ENCODE measurements at regions not wholly inside any gene's neighbourhood (a gene's known extent, or its start where the extent isn't known, plus 50 kb on each side); places are given as distances from the start of the nearest gene placed in this dataset.
"Not testable (repeated sequence)": the region's sequence is repeated elsewhere in the genome, so short reads cannot be mapped to it uniquely, and the experiment has no call there.

- peak; percentile 44 for DNase-seq (ENCODE audit: low read depth)
Observed at GRCh38 chr1:120357046-120357445, 57.8 kb upstream of the NBPF8 start.

DNA sequence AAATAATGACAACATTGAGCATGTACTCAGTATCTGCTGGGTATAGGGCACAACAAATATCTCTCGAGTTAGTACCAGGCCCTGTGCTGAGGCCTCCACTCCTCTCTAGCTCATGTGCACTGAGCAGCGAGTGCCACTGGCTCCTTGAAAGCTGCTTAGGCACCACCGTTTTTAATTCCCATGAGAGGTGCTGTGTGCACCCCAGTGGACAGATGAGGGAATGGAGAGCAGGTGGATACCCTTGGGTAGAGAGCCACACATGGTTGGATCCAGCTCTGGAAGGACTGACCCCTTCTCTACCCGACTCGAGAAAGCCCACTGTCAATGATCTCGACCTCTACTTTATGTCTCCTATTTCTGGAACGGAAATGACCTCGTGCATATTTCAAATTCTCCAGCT is 58.7 kb upstream of the NBPF8 start:
- peak; percentile 42 for DNase-seq (ENCODE audit: low read depth)

GRCh38 chr1:120354618-120355184 is 60.1 kb upstream of the NBPF8 start:
- DNase-seq (ENCODE audit: low read depth): peak; percentile 78

GRCh38 chr1:120342231-120343073 is 72.4 kb upstream of the NBPF8 start:
- not testable (repeated sequence) for DNase-seq (ENCODE audit: low read depth)

- DNase-seq (ENCODE audit: low read depth): not testable (repeated sequence)
Observed at GRCh38 chr1:120341756-120342155, 73.1 kb upstream of the NBPF8 start.

DNA sequence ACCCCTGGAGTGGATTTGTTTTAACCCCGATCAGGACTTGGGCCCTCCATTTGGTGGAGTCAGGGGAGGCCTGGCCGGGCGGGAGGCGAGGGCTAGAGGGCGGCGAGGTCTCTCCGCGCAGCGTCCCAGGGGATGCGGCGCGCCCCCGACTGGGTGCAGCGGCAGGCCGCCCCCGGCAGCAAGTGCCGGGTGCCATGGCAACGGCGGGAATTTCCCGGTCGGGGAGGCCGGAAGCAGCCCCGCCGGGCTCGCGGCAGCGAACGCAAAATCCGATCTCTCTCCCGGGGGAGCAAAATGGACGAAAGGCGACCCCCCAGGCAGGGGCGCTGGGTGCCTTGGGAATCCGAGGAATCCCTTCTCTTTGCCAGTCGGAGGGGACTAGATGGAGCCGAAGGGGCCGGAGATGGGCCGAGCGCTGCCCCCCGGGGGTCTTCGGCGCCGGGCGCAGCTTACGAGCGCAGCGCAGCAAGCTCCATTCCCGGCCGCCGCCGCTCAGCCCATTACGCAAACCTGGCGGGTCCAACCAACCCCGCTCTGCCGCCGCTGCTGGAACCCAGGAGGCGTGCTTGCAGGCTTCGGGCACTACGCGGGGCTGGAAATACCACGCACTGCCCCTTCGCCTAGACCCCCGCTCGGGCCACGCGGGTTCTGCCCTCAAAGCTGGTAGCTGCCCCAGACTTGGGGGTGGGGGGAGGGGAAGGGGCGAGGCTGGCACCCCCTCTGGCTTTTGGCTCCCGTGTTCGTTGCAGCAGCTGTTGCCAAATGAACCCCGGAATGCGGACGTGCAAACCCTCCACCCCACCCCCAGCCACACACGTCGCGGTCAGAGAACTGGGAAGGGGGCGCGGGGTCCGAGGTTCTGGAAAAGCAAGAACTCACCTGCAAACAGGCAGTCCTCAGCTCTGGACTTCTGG is 73.7 kb upstream of the NBPF8 start:
- DNase-seq (ENCODE audit: low read depth): not testable (repeated sequence)

DNA sequence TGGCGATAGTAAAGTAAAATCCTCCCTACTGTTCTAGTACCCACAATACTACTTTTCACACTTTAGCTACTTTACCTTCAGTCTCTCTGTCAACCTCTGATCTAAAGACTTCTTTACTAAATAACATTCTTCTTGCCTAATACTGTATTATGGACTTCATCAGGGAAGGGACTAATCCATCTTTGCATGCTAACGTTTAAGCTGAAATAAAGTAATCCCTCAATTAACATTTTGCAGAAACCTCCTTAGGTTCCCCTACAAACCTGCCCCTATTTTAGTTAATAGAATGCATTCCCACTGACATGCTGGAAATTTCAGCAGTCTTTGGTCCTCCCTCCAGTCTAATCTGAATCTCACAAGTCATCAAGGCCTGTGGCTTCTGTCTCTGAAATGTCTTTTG is 99.1 kb upstream of the NBPF8 start:
- DNase-seq (ENCODE audit: low read depth): not testable (repeated sequence)

DNA sequence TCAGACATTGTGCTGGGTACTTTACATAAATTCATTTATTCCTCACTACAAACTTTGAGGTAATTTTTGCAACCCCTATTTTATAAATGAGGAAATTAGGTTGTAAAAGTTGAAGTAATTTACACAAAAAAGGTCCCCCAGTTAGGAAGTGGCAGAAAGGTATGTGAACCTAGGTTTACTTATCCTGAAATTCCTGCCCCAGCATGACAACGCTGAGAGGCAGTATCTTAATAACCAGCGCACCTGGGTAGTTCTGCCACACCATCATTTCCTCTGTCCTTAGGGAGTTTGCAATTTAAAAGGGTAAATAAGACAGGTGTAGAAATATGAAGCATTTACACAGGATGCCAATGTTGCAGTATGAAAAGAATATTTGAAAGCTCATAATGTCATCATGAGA is 102.9 kb upstream of the NBPF8 start:
- not testable (repeated sequence) for DNase-seq (ENCODE audit: low read depth)

DNA sequence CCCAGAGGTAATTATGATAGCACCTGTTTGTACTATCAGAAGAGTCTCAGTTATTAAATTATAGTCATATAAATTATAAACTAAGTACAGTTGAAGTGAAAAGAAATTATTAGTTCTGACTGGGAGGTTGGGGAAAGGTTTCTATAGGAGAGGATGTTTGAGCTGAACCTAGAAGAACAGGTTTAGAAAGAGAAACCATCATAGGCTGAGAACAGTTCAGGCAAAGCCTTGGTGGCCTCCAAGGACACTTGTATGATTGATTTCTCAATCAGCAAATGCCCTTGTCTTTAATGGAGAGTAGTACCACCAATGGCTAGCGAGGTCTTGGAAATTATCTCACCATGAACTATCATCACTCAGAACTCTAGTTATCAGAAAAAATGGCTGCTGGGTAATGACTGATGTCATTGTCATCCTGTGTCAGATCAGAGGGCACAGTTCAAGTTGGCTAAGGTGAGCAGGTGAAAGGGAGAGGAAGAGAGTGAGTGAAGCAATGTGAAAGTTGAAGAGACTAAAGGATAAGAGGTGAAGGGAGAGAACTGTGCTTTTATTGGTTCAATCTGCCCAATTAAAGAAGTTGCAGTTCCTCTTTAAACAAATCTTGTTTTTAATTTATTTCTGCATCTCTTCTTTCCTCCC is 105.8 kb upstream of the NBPF8 start:
- DNase-seq (ENCODE audit: low read depth): not testable (repeated sequence)

DNA sequence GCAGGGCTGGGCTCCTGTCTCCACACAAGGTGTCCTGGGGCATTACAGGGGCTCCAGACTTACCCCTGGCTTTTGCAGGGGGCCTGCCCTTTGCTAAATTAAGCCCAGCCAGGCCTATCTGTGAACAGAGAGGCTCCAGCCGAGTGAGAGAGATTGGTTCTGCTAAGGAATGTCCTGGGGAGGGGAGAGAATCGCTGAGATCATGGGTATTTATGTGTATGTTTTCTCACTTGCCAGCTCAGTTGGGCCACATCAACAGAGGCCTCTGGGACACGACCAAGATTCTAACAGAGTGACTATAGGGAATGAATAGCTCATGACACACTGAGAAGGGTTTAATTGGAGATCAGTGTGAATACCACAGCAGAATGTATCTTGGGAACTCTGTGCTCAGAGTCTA is 109.8 kb upstream of the NBPF8 start:
- DNase-seq (ENCODE audit: low read depth): not testable (repeated sequence)

DNA sequence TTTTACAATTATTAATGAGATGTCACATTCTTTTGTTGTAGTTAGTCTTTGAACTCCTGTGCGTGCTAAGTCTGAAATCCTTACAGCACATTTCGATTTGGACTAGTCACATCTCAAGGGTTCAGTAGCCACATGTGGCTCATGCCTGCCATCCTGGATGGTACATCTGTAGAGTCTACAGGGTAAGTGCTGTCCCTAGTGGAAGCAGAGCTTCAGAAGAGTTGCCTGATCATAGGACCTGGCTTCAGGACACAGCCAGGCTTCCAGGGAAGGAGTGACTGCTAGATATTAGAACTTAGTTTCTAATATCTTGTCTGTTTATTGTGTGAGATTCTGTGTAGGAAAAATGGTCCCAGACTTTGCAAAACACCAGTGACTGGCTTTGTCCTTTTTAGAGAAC is 110.5 kb upstream of the NBPF8 start:
- DNase-seq (ENCODE audit: low read depth): not testable (repeated sequence)

- not testable (repeated sequence) for DNase-seq (ENCODE audit: low read depth)
Observed at GRCh38 chr1:120299433-120300057, 115.3 kb upstream of the NBPF8 start.

- not testable (repeated sequence) for DNase-seq (ENCODE audit: low read depth)
Observed at GRCh38 chr1:120298487-120298886, 116.3 kb upstream of the NBPF8 start.

- not testable (repeated sequence) for DNase-seq (ENCODE audit: low read depth)
Observed at GRCh38 chr1:120297345-120297953, 117.4 kb upstream of the NBPF8 start.

- DNase-seq (ENCODE audit: low read depth): not testable (repeated sequence)
Observed at GRCh38 chr1:120290105-120290504, 113.8 kb upstream of the SEC22B start.

DNA sequence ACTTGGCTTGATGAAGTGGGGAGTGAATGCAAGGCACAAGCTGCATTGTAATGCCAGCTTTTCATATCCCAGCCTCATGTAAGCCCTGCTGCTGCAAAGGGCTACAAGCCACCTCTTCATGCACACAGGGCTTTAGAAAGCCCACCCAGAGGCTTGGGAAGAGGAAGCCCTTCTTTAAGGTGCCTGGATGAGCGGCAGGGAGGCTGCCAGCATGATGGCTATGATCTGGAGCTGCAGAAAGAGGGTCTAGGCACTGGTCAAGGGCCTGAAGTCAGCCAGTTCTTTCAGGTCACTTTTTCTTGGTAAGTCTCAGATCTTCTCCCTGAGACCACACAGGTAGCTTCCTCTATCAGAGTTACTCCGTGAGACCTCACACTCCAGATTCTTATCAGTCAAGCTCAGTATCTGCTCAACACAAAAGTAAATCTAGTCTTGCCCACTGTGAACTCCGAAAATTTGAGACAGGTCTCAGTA is 113.3 kb upstream of the SEC22B start:
- DNase-seq (ENCODE audit: low read depth): not testable (repeated sequence)

DNA sequence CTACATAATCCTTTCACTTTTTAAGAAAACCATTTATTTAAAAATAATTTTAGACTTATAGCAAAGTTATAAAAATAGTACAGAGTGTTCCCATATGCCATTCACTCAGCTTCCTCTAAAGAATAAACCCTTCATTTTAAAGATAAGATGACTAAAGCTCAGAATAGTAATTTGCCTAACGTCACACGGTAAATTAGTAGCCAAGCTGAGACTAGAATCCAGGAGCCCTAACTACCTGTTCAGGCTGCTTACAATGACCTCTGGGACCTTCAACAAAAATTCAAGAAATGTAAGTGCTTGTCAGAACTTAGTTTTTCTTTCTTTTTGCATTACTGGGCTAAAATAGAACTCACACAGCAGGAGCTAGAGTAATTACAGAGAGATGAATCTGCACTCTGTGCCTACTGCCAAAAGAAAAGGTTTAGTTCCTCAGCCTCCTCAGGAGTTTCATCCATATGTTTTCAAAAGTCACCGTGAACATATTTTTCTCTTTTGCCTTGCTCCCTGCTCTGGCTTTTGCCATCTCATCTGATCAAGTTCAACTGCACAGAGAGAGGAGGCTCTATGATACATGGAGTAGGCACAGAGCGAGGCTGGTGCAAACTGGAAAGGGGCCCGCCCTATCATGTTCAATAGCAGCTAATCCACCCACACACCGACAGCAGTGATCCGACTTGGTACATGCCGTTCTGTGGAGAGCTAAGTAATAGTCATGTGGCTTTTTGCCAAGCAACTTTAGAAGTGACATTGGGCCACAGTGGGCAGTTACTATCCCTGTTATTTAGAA is 112.7 kb upstream of the SEC22B start:
- DNase-seq (ENCODE audit: low read depth): not testable (repeated sequence)

DNA sequence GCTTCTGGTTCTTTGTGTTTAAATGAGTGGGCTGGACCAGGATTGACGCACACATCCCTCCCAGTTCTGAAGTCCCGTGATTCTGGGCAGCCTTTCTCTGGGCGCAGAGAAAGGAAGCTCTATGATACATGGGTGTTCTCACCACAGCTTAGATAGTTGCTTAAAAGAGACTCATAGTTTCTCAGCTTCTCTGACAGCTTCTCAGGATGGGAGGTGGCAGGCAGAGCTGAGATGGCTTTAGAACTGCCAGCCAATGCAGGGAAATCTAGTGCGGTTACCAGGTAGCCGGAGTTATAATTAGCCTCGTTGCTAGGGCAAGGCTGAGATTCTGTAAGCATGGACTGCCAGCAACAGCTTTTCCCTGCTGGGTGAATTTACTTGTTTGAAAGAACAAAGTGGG is 111.8 kb upstream of the SEC22B start:
- not testable (repeated sequence) for DNase-seq (ENCODE audit: low read depth)

GRCh38 chr1:120282744-120283464 is 106.6 kb upstream of the SEC22B start:
- not testable (repeated sequence) for DNase-seq (ENCODE audit: low read depth)

Data from M059J (cell line).